AG04450 (cell line): ENCODE measurements at regions not wholly inside any gene's neighbourhood (a gene's known extent, or its start where the extent isn't known, plus 50 kb on each side); places are given as distances from the start of the nearest gene placed in this dataset.

Experiments used
- CTCF ChIA-PET: fragments of 300-600, 350-600 bp; formaldehyde crosslinking; extraction: SDS; loops from one replicate; lab custom pipeline; 2022; ENCODE audit warnings: antibody characterized with exemption, inconsistent platforms; lab: Charles Lee
- POLR2A ChIA-PET: fragments of 350-600 bp; formaldehyde crosslinking; extraction: SDS; loops from one replicate; lab custom pipeline; 2021; ENCODE audit warnings: antibody characterized with exemption, inconsistent platforms; lab: Yijun Ruan, JAX
- DNase-seq: peaks from one replicate; pipeline ENCODE4 v3.0.0-alpha.2; 2011; ENCODE audit warnings: low read depth, low spot score
- H3K27ac ChIP-seq: one replicate; pipeline ENCODE4 v1.5.1; 2012; ENCODE audit warnings: low read depth, low read length, control low read depth
- H3K27me3 ChIP-seq: one replicate; pipeline ENCODE4 v1.6.0; 2012; ENCODE audit warnings: low read length; ENCODE audit not compliant: control insufficient read depth, insufficient read depth
- H3K4me3 ChIP-seq: 2 replicates; pipeline ENCODE4 v1.5.1; 2011; ENCODE audit warnings: mild to moderate bottlenecking, low read depth, low read length, control low read depth
- H3K9me3 ChIP-seq: 2 replicates; pipeline ENCODE4 v1.5.1; 2012; ENCODE audit warnings: low read length; ENCODE audit not compliant: control insufficient read depth, insufficient read depth
- CTCF ChIP-seq: IDR thresholded peaks from 2 replicates; pipeline ENCODE4 v1.5.1; 2011; ENCODE audit warnings: low read depth, low read length, control low read depth, inconsistent platforms

- no peak for DNase-seq
- Histone ChIP-seq H3K4me3 (no peak overlapping the region), H3K27me3 (peaks cover 10% of the 10 kb centered on the region), H3K9me3 (no peaks in the 10 kb centered on the region), H3K27ac (no peak overlapping the region)
- TF ChIP-seq CTCF, result no peak
- CTCF ChIA-PET, result no interaction called here
- POLR2A ChIA-PET, result no interaction called here
Observed at GRCh38 chr12:124183172-124183571, 111.7 kb upstream of the RFLNA start.

- Histone ChIP-seq H3K27me3 (peaks cover 9% of the 10 kb centered on the region), H3K4me3 (no peak overlapping the region), H3K9me3 (no peaks in the 10 kb centered on the region), H3K27ac (no peak overlapping the region)
- no peak for TF ChIP-seq CTCF
- CTCF ChIA-PET, result no interaction called here
- DNase-seq, result no peak
- POLR2A ChIA-PET, result no interaction called here
Observed at GRCh38 chr12:124184456-124184855, 110.4 kb upstream of the RFLNA start.

GRCh38 chr12:124185971-124186686, 108.8 kb upstream of the RFLNA start:
- TF ChIP-seq CTCF, result no peak
- Histone ChIP-seq H3K27ac (no peak overlapping the region), H3K27me3 (peaks cover 14% of the 10 kb centered on the region), H3K9me3 (no peaks in the 10 kb centered on the region), H3K4me3 (no peak overlapping the region)
- no peak for DNase-seq
- POLR2A ChIA-PET, result no interaction called here
- CTCF ChIA-PET, result no interaction called here

- no peak for TF ChIP-seq CTCF
- POLR2A ChIA-PET, result no interaction called here
- no peak overlapping the region for H3K27ac ChIP-seq
- no peak for DNase-seq
- CTCF ChIA-PET, result no interaction called here
- H3K4me3 ChIP-seq, result no peak overlapping the region
- no peaks in the 10 kb centered on the region for H3K9me3 ChIP-seq
- H3K27me3 ChIP-seq, result peaks cover 14% of the 10 kb centered on the region
Observed at GRCh38 chr12:124188084-124188483, 106.8 kb upstream of the RFLNA start.

- H3K27ac ChIP-seq, result no peak overlapping the region
- TF ChIP-seq CTCF, result no peak
- peaks cover 20% of the 10 kb centered on the region for H3K27me3 ChIP-seq
- CTCF ChIA-PET, result no interaction called here
- POLR2A ChIA-PET, result no interaction called here
- DNase-seq, result no peak
- H3K4me3 ChIP-seq, result no peak overlapping the region
- H3K9me3 ChIP-seq, result no peaks in the 10 kb centered on the region
Observed at GRCh38 chr12:124188561-124189405, 106.1 kb upstream of the RFLNA start.
